ENCODE measurements at regions not wholly inside any gene's neighbourhood (a gene's known extent, or its start where the extent isn't known, plus 50 kb on each side); places are given as distances from the start of the nearest gene placed in this dataset.

GRCh38 chr11:134628426-134628825, 216.4 kb upstream of the B3GAT1 start:
- no peak for DNase-seq

GRCh38 chr11:134626032-134626431, 214.0 kb upstream of the B3GAT1 start:
- no peak for DNase-seq

- no peak for DNase-seq
Observed at GRCh38 chr11:134625631-134626030, 213.6 kb upstream of the B3GAT1 start.

GRCh38 chr11:134625151-134625550, 213.1 kb upstream of the B3GAT1 start:
- DNase-seq: no peak

DNA sequence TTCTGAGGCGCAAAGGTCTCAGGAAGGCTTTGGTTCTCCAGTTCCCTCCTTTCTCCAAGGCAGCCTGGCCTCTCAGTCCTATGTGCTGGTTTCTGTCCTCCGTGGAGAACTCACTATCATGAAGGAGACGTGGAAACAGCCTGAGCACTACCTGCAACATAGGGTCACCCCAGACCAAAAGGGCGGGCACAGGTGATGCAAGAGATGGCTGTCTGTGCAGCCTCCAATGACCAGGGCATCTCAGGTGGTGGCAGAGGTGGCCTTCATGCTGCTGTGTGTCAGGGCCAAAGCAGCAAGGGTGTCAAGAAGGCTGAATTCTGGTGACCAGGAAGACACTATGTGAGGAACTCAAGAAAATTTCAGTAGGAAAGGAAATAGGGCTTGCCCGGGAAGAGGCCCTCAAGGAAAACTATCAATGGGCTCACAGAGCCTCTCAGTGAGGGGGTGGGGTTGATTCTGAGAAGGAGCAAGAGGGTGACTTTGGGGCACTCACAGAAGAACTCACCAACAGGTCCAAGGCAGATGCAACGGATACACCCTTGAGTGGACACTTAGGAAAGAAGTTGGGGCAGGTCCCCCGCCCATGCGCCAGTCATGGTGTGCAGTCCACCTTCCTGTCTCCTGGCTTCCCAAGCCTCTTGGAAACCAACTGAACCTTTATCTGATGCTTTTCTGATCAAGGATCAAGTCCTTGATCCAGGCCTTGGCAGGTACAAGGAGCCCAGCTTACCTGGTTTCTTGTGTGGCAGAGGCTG, 212.3 kb upstream of the B3GAT1 start:
- no peak for DNase-seq

DNA sequence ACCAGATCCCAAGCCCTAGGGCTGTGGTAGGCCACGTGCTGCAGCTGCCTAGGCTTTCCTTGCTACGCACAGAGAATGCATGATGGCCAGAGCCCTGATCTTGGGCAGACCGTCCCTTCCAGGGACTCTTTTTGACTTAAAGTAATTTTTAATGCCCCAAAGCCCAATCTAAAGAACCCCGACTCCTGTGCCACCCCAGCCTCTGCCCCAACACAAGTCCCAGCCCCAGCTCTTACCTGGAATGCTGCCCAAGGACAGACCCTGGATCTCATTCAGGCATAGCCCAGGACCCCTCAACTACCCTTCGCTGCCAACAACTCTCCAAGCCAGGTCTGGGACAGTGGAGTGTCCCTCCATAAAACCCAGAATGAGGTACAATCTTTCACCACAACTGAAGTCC, 211.7 kb upstream of the B3GAT1 start:
- no peak for DNase-seq

DNA sequence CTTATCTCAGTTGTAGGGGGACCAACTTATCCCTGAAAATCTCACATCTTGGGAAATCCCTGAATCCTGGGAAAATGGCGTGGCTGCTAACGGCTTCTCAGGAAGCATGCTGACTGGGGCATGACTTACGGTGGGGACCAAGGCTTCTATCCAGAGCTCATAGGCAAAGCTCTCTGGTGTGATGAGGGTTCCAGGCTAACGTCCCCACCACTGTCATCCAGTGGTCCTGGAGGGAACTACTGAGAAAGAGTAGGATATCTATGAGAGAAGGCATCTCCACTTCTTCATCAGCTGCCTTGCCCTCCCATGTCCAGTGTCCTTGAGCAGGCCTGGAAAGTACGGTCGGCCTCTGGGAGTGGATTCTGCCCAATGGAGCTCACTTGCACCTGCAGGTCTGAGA, 210.4 kb upstream of the B3GAT1 start:
- no peak for DNase-seq

DNA sequence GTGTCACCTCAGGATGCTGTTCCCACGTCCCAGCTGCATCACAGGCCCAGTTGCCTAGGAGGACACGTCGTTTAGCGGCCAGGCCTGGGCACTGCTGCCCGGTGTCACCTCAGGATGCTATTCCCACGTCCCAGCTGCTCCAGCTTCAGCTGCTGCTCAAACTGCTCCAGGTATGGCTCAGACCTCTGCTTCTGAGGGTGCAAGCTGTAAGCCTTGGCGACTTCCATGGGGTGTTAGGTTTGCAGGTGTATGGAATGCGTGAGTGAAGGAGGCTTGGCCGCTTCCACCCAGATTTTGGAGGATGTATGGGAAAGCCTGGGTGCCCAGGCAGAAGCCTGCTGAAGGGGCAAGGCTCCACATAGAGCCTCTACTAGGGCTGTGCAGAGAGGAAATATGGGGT, 205.3 kb upstream of the B3GAT1 start:
- no peak for DNase-seq

DNA sequence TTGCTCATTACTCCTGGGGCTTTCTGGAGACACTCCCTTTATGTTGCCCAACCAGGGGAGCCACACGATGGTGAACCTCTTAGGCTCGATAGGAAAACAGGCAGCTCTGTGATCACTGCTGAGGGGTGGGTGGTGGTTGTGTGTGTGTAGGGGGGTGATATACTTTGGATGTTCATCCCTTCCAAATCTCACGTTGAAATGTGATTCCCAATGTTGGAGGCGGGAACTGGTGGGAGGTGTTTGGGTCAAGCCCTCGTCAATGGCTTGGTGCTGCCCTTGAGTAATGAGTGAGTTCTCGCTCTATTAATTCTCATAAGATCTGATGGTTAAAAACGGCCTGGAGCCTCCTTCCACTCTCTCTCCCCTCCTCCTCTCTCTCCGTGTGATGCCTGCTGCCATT, 204.0 kb upstream of the B3GAT1 start:
- DNase-seq: no peak

DNA sequence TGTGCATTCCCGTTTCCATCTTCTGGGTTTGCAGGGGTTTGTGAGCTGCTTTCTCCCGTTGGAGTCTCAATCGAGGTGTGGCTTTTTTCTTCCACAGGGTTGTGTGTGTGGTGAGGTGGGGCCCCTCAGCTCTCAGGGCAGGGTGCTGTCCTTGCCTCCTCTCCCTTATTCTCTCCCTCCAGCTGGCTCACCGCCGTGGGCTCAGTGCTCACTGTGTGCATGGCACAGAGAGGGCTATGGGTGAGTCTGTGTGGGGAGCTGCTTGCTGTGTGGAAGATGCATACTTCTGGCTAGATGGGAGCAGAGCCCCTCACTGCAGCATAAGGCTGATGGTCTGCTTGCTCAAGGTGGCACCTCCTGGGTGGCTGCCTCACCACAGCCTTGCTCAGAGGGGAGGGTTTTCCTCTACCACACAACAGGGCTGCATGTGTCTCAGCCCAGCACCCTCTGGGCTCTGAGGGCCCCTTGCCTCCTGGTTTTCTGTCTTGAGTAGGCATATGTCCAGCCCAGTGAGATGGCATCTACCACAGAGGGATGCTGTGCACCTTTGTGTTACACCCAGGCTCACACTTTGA, 203.1 kb upstream of the B3GAT1 start:
- DNase-seq: no peak

DNA sequence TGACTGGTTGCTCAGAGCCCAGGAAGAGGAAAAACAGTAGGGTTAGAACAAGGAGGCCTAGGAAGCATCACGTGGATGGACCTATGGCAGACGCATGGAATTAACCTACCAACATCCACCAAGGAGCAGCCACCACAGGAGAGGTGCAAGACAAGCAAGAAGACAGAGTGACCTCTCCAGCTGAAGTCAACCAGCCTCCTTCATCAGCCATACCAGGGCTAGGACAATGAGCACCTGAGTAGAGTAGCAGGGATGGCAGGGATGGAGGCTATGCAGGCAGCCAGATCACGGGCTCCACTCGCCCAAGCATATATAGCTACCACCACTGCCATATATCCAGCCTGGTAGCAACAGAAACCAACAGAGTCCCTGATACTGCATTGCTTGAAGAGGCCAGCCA, 202.1 kb upstream of the B3GAT1 start:
- DNase-seq: no peak

DNA sequence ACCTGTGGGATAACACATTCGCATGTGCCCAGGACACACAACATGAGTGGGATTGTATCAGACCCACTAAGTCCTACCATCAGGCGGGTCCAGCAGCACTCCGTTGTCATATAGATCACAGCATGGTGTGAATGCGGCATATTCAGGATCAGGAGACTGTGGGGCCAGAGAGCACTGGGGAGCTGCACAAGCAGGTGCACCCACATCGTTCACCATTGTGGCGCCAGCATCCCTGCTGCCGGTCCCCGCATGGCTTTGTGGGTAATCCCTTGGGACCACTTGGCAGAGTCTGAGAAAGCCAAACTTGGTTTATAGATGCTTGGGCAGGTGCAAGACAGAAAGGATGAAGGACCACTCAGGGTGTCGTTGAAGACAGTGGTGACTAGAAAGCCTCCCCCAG, 201.6 kb upstream of the B3GAT1 start:
- no peak for DNase-seq

GRCh38 chr11:134612140-134613030, 200.3 kb upstream of the B3GAT1 start:
- no peak for DNase-seq

- no peak for DNase-seq
Observed at GRCh38 chr11:134611537-134611936, 199.5 kb upstream of the B3GAT1 start.

GRCh38 chr11:134610116-134610910, 198.3 kb upstream of the B3GAT1 start:
- no peak for DNase-seq

- no peak for DNase-seq
Observed at GRCh38 chr11:134609361-134610115, 197.5 kb upstream of the B3GAT1 start.

- DNase-seq: peak; percentile 18 to 21
Observed at GRCh38 chr11:134607963-134608750, 196.1 kb upstream of the B3GAT1 start.

DNA sequence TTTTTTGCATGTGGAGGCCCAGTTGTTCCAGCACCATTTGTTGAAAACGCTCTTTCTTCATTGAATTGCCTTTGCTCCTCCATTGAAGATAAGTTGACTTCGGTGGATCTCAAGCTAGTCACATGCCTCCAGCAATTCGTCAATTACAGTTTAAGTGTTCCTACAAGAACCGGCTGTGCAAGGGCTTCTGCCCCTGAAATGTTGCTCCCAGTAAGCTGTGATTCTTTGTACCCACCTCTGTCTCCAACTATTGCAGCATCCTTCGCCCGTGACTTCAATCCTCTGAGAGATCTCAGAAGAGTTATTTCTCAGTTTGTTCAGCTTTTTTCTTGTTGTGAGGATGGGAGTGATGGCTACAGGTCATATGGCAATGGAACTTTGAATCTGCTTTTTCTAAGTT, 194.2 kb upstream of the B3GAT1 start:
- no peak for DNase-seq

GRCh38 chr11:134604886-134605285, 192.8 kb upstream of the B3GAT1 start:
- DNase-seq: no peak

GRCh38 chr11:134599299-134599771, 187.3 kb upstream of the B3GAT1 start:
- no peak for DNase-seq
